ENCODE measurements at regions not wholly inside any gene's neighbourhood (a gene's known extent, or its start where the extent isn't known, plus 50 kb on each side); places are given as distances from the start of the nearest gene placed in this dataset.

- no peak overlapping the region for H3K27ac ChIP-seq (ENCODE audit: extremely low read depth, low read depth, low read length)
- no peak overlapping the region for H3K4me3 ChIP-seq (ENCODE audit: low read depth, low read length)
- H3K36me3 ChIP-seq (ENCODE audit: control insufficient read depth in 2 of 2, insufficient read depth in 1 of 2, low read length in 2 of 2) = no peaks in the 10 kb centered on the region
- no peaks in the 10 kb centered on the region for H3K4me1 ChIP-seq (ENCODE audit: control insufficient read depth, insufficient read depth, low read length)
- no peak for TF ChIP-seq ZNF585B (tag by site-specific recombination; IDR thresholded peaks at IDR 0.05)
- no peak for TF ChIP-seq ZNF394 (tag by site-specific recombination; IDR thresholded peaks at IDR 0.05; ENCODE audit: borderline replicate concordance)
- no peak for TF ChIP-seq BCL11B (tag by site-specific recombination; IDR thresholded peaks at IDR 0.05; ENCODE audit: low read depth)
- TF ChIP-seq ZNF843 (tag by site-specific recombination; IDR thresholded peaks at IDR 0.05) = no peak
- no peak for TF ChIP-seq ZNF510 (tag by site-specific recombination; IDR thresholded peaks at IDR 0.05; ENCODE audit: insufficient replicate concordance)
- no peak for TF ChIP-seq ZNF202 (tag by site-specific recombination; IDR thresholded peaks at IDR 0.05; ENCODE audit: borderline replicate concordance)
- TF ChIP-seq ZNF324 (tag by site-specific recombination; IDR thresholded peaks at IDR 0.05) = no peak
- TF ChIP-seq ZFP37 (tag by site-specific recombination; IDR thresholded peaks at IDR 0.05) = no peak
- no peak for TF ChIP-seq ZNF621 (tag by site-specific recombination; IDR thresholded peaks at IDR 0.05)
- no peak for TF ChIP-seq ZNF132 (tag by site-specific recombination; IDR thresholded peaks at IDR 0.05; ENCODE audit: borderline replicate concordance)
- TF ChIP-seq HOXC10 (CRISPR knock-in tag; IDR thresholded peaks at IDR 0.05) = no peak
- no peak for TF ChIP-seq ZNF280D (tag by site-specific recombination; IDR thresholded peaks at IDR 0.05)
- TF ChIP-seq ZNF221 (tag by site-specific recombination; IDR thresholded peaks at IDR 0.05; ENCODE audit: borderline replicate concordance) = no peak
- no peak for TF ChIP-seq ZNF423 (tag by site-specific recombination; IDR thresholded peaks at IDR 0.05)
- TF ChIP-seq ZNF114 (tag by site-specific recombination; IDR thresholded peaks at IDR 0.05) = no peak
- no peak for TF ChIP-seq ZNF639 (tag by site-specific recombination; IDR thresholded peaks at IDR 0.05)
- no peak for TF ChIP-seq EGR2 (tag by site-specific recombination; IDR thresholded peaks at IDR 0.05; ENCODE audit: low read depth)
- TF ChIP-seq ZNF211 (tag by site-specific recombination; IDR thresholded peaks at IDR 0.05; ENCODE audit: low read depth) = no peak
- no peak for TF ChIP-seq ZNF140 (tag by site-specific recombination; IDR thresholded peaks at IDR 0.05)
- CTCF ChIA-PET = no interaction called here
- H3K9me3 ChIP-seq (ENCODE audit: control insufficient read depth, insufficient read depth, low read depth, low read length) = no peaks in the 10 kb centered on the region; the same call in 1 of the 2 replicates
- POLR2A ChIA-PET = no interaction called here
Observed at GRCh38 chr6:133730881-133731280, 158.0 kb upstream of the TCF21 start.

- ChIA-PET CTCF (interaction anchor here (0.6 kb wide), 1 partner anchor 103 kb away, joined by 3 read pairs; no protein-coding TSS in a partner anchor), POLR2A (no interaction called here)
- Histone ChIP-seq H3K9me3 (ENCODE audit: control insufficient read depth, insufficient read depth, low read depth, low read length) (no peaks in the 10 kb centered on the region), H3K36me3 (ENCODE audit: control insufficient read depth in 2 of 2, insufficient read depth in 1 of 2, low read length in 2 of 2) (no peaks in the 10 kb centered on the region), H3K27ac (ENCODE audit: extremely low read depth, low read depth, low read length) (no peak overlapping the region), H3K4me3 (ENCODE audit: low read depth, low read length) (no peak overlapping the region), H3K4me1 (ENCODE audit: control insufficient read depth, insufficient read depth, low read length) (peaks cover 6% of the 10 kb centered on the region)
- TF ChIP-seq SP7 (tag by site-specific recombination; IDR thresholded peaks at IDR 0.05) (no peak), ZNF184 (tag by site-specific recombination; IDR thresholded peaks at IDR 0.05) (no peak), ZNF777 (tag by site-specific recombination; IDR thresholded peaks at IDR 0.05; ENCODE audit: borderline replicate concordance) (no peak), ZBTB17 (tag by site-specific recombination; IDR thresholded peaks at IDR 0.05) (0 out of 2 replicates have a peak, but pooled peaks have one; percentile 19), ZNF654 (tag by site-specific recombination; IDR thresholded peaks at IDR 0.05; ENCODE audit: low read depth) (no peak), ZNF280C (tag by site-specific recombination; IDR thresholded peaks at IDR 0.05) (no peak), ZNF670 (tag by site-specific recombination; IDR thresholded peaks at IDR 0.05; ENCODE audit: low read depth) (no peak), SP2 (tag by site-specific recombination; IDR thresholded peaks at IDR 0.05) (no peak), ZNF645 (tag by site-specific recombination; IDR thresholded peaks at IDR 0.05) (no peak)
Observed at GRCh38 chr6:133740218-133740617, 148.7 kb upstream of the TCF21 start.

Measured in HEK293 (cell line).